ENCODE measurements at regions not wholly inside any gene's neighbourhood (a gene's known extent, or its start where the extent isn't known, plus 50 kb on each side); places are given as distances from the start of the nearest gene placed in this dataset.
"Not testable (repeated sequence)": the region's sequence is repeated elsewhere in the genome, so short reads cannot be mapped to it uniquely, and the experiment has no call there.

- WGBS (ENCODE audit: extremely low coverage, insufficient coverage, low lambda C conversion rate), result no CpG with 5 or more reads among the region's 18 CpGs
- Histone ChIP-seq H3K27me3 (ENCODE audit: insufficient read depth, low read length, poor library complexity) (no peaks in the 10 kb centered on the region), H4K8ac (ENCODE audit: low read depth, low read length) (no peak overlapping the region), H3K36me3 (ENCODE audit: control insufficient read depth, insufficient read depth, low read length) (no peaks in the 10 kb centered on the region), H3K4me1 (ENCODE audit: control insufficient read depth, low read depth, low read length) (no peaks in the 10 kb centered on the region), H3K23ac (ENCODE audit: low read length) (no peak overlapping the region), H3K4me2 (ENCODE audit: low read length) (no peak overlapping the region), H3K4me3 (ENCODE audit: low read length) (no peak overlapping the region), H2BK120ac (ENCODE audit: low read depth, low read length) (no peak overlapping the region), H3K18ac (ENCODE audit: low read length) (no peak overlapping the region), H3K79me1 (ENCODE audit: low read length) (no peaks in the 10 kb centered on the region), H2BK15ac (replicated peaks; ENCODE audit: low read depth) (no peak overlapping the region), H3K9ac (ENCODE audit: low read length) (no peak overlapping the region), H2AK5ac (ENCODE audit: low read length) (no peak overlapping the region), H3K79me2 (ENCODE audit: control insufficient read depth, insufficient read depth, low read length) (no peaks in the 10 kb centered on the region), H4K5ac (ENCODE audit: low read length) (no peak overlapping the region), H2BK5ac (ENCODE audit: low read length) (no peak overlapping the region), H3K27ac (ENCODE audit: low read depth, low read length) (no peak overlapping the region), H3K56ac (ENCODE audit: low read length) (no peak overlapping the region), H3K4ac (ENCODE audit: low read depth, low read length) (no peak overlapping the region)
- DNase-seq, result no peak
These were observed 124.4 kb upstream of the KIF5B start for GRCh38 chr10:32180390-32181280.

- Histone ChIP-seq H3K4me3 (ENCODE audit: low read length) (no peak overlapping the region), H3K4me2 (ENCODE audit: low read length) (no peak overlapping the region), H3K79me1 (ENCODE audit: low read length) (no peaks in the 10 kb centered on the region), H3K27ac (ENCODE audit: low read depth, low read length) (no peak overlapping the region), H3K4me1 (ENCODE audit: control insufficient read depth, low read depth, low read length) (no peaks in the 10 kb centered on the region), H4K5ac (ENCODE audit: low read length) (no peak overlapping the region), H4K8ac (ENCODE audit: low read depth, low read length) (no peak overlapping the region), H3K27me3 (ENCODE audit: insufficient read depth, low read length, poor library complexity) (no peaks in the 10 kb centered on the region), H3K56ac (ENCODE audit: low read length) (no peak overlapping the region), H2BK120ac (ENCODE audit: low read depth, low read length) (no peak overlapping the region), H3K23ac (ENCODE audit: low read length) (no peak overlapping the region), H3K79me2 (ENCODE audit: control insufficient read depth, insufficient read depth, low read length) (no peaks in the 10 kb centered on the region), H2BK5ac (ENCODE audit: low read length) (no peak overlapping the region), H3K36me3 (ENCODE audit: control insufficient read depth, insufficient read depth, low read length) (no peaks in the 10 kb centered on the region), H3K4ac (ENCODE audit: low read depth, low read length) (no peak overlapping the region), H2AK5ac (ENCODE audit: low read length) (no peak overlapping the region), H2BK15ac (replicated peaks; ENCODE audit: low read depth) (no peak overlapping the region), H3K9ac (ENCODE audit: low read length) (no peak overlapping the region), H3K18ac (ENCODE audit: low read length) (no peak overlapping the region)
- no peak for DNase-seq
- WGBS (ENCODE audit: extremely low coverage, insufficient coverage, low lambda C conversion rate), result no CpG with 5 or more reads among the region's 5 CpGs
These were observed 123.6 kb upstream of the KIF5B start for GRCh38 chr10:32179836-32180235.

- not testable (repeated sequence) for H3K18ac ChIP-seq (ENCODE audit: low read length); H4K5ac ChIP-seq (ENCODE audit: low read length); H3K27me3 ChIP-seq (ENCODE audit: insufficient read depth, low read length, poor library complexity); H3K9ac ChIP-seq (ENCODE audit: low read length); H2AK5ac ChIP-seq (ENCODE audit: low read length); H3K23ac ChIP-seq (ENCODE audit: low read length); H3K4me2 ChIP-seq (ENCODE audit: low read length); H3K36me3 ChIP-seq (ENCODE audit: control insufficient read depth, insufficient read depth, low read length); H3K4me3 ChIP-seq (ENCODE audit: low read length); H2BK15ac ChIP-seq (replicated peaks; ENCODE audit: low read depth); H4K8ac ChIP-seq (ENCODE audit: low read depth, low read length); H3K56ac ChIP-seq (ENCODE audit: low read length); H2BK120ac ChIP-seq (ENCODE audit: low read depth, low read length); H3K4me1 ChIP-seq (ENCODE audit: control insufficient read depth, low read depth, low read length); H2BK5ac ChIP-seq (ENCODE audit: low read length); DNase-seq; H3K4ac ChIP-seq (ENCODE audit: low read depth, low read length); H3K27ac ChIP-seq (ENCODE audit: low read depth, low read length); H3K79me2 ChIP-seq (ENCODE audit: control insufficient read depth, insufficient read depth, low read length); H3K79me1 ChIP-seq (ENCODE audit: low read length)
- WGBS (ENCODE audit: extremely low coverage, insufficient coverage, low lambda C conversion rate), result no CpG with 5 or more reads among the region's 7 CpGs
These were observed 121.4 kb upstream of the KIF5B start for GRCh38 chr10:32177594-32177993.

- no peak overlapping the region for H4K5ac ChIP-seq (ENCODE audit: low read length)
- H3K4me3 ChIP-seq (ENCODE audit: low read length), result no peak overlapping the region
- no peak overlapping the region for H3K27ac ChIP-seq (ENCODE audit: low read depth, low read length)
- no peak overlapping the region for H3K23ac ChIP-seq (ENCODE audit: low read length)
- no peaks in the 10 kb centered on the region for H3K27me3 ChIP-seq (ENCODE audit: insufficient read depth, low read length, poor library complexity)
- no peak overlapping the region for H2BK5ac ChIP-seq (ENCODE audit: low read length)
- H3K4ac ChIP-seq (ENCODE audit: low read depth, low read length), result no peak overlapping the region
- H3K79me2 ChIP-seq (ENCODE audit: control insufficient read depth, insufficient read depth, low read length), result no peaks in the 10 kb centered on the region
- no peak overlapping the region for H2BK120ac ChIP-seq (ENCODE audit: low read depth, low read length)
- no peaks in the 10 kb centered on the region for H3K36me3 ChIP-seq (ENCODE audit: control insufficient read depth, insufficient read depth, low read length)
- H3K9ac ChIP-seq (ENCODE audit: low read length), result no peak overlapping the region
- no peak overlapping the region for H4K8ac ChIP-seq (ENCODE audit: low read depth, low read length)
- no peak overlapping the region for H2AK5ac ChIP-seq (ENCODE audit: low read length)
- H3K79me1 ChIP-seq (ENCODE audit: low read length), result no peaks in the 10 kb centered on the region
- no CpG with 5 or more reads among the region's 2 CpGs for WGBS (ENCODE audit: extremely low coverage, insufficient coverage, low lambda C conversion rate)
- H3K4me2 ChIP-seq (ENCODE audit: low read length), result no peak overlapping the region
- no peak overlapping the region for H2BK15ac ChIP-seq (replicated peaks; ENCODE audit: low read depth)
- H3K56ac ChIP-seq (ENCODE audit: low read length), result no peak overlapping the region
- DNase-seq, result no peak
- H3K4me1 ChIP-seq (ENCODE audit: control insufficient read depth, low read depth, low read length), result no peaks in the 10 kb centered on the region
- H3K18ac ChIP-seq (ENCODE audit: low read length), result no peak overlapping the region
These were observed 119.4 kb upstream of the KIF5B start for GRCh38 chr10:32175629-32176028.

- Histone ChIP-seq H3K79me1 (ENCODE audit: low read length) (no peaks in the 10 kb centered on the region), H3K56ac (ENCODE audit: low read length) (no peak overlapping the region), H3K27ac (ENCODE audit: low read depth, low read length) (no peak overlapping the region), H3K18ac (ENCODE audit: low read length) (no peak overlapping the region), H3K23ac (ENCODE audit: low read length) (no peak overlapping the region), H3K4me2 (ENCODE audit: low read length) (no peak overlapping the region), H3K27me3 (ENCODE audit: insufficient read depth, low read length, poor library complexity) (no peaks in the 10 kb centered on the region), H2BK5ac (ENCODE audit: low read length) (no peak overlapping the region), H3K9ac (ENCODE audit: low read length) (no peak overlapping the region), H3K36me3 (ENCODE audit: control insufficient read depth, insufficient read depth, low read length) (no peaks in the 10 kb centered on the region), H3K4me1 (ENCODE audit: control insufficient read depth, low read depth, low read length) (no peaks in the 10 kb centered on the region), H4K5ac (ENCODE audit: low read length) (no peak overlapping the region), H3K79me2 (ENCODE audit: control insufficient read depth, insufficient read depth, low read length) (no peaks in the 10 kb centered on the region), H4K8ac (ENCODE audit: low read depth, low read length) (no peak overlapping the region), H2AK5ac (ENCODE audit: low read length) (no peak overlapping the region), H2BK15ac (replicated peaks; ENCODE audit: low read depth) (no peak overlapping the region), H3K4ac (ENCODE audit: low read depth, low read length) (no peak overlapping the region), H3K4me3 (ENCODE audit: low read length) (no peak overlapping the region), H2BK120ac (ENCODE audit: low read depth, low read length) (no peak overlapping the region)
- no peak for DNase-seq
- no CpG with 5 or more reads among the region's 3 CpGs for WGBS (ENCODE audit: extremely low coverage, insufficient coverage, low lambda C conversion rate)
These were observed 118.2 kb upstream of the KIF5B start for GRCh38 chr10:32174349-32174893.
